ENCODE measurements at regions not wholly inside any gene's neighbourhood (a gene's known extent, or its start where the extent isn't known, plus 50 kb on each side); places are given as distances from the start of the nearest gene placed in this dataset.

- Histone ChIP-seq H3K4me1 (no peaks in the 10 kb centered on the region), H3K27ac (no peak overlapping the region), H3K36me3 (no peaks in the 10 kb centered on the region), H3K27me3 (no peaks in the 10 kb centered on the region), H3K4me3 (no peak overlapping the region), H3K9me3 (no peaks in the 10 kb centered on the region)
- TF ChIP-seq POLR2A (IDR thresholded peaks at IDR 0.05) (no peak), CTCF (IDR thresholded peaks at IDR 0.05) (no peak)
- intact Hi-C loops (cut with DNase I), result no loop called here
- no peak for DNase-seq
- 48% methylated on average over 1 of the region's 1 CpG for WGBS (ENCODE audit: insufficient coverage, low coverage, low lambda C conversion rate, missing lambda C conversion rate)
- ATAC-seq, result no peak
Observed at GRCh38 chr5:89546657-89547056, 663.7 kb upstream of the MEF2C start.

DNA sequence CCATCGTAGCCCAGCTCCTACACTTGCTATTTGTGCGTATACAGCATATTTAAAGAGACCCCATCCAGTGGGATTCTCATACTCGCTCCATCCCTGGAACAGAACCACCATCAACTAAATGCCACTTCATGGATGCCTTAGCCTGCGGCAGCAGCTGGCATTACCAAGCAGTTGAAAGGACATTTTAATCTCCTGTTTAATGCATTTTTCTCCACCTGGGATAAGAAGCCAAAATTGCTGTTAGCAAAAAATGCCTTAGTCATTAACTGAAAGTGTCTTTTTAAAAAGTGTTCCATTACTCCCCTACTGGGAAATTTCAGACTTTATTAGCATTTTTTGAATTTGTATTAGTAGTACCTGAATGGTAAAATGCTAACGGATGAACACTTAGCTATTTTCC lies 662.6 kb upstream of the MEF2C start:
- H3K4me1 ChIP-seq, result no peaks in the 10 kb centered on the region

GRCh38 chr5:89545076-89545475 lies 662.1 kb upstream of the MEF2C start:
- no peaks in the 10 kb centered on the region for H3K4me1 ChIP-seq
- no peak for DNase-seq
- H3K9me3 ChIP-seq, result no peaks in the 10 kb centered on the region
- no peaks in the 10 kb centered on the region for H3K36me3 ChIP-seq
- intact Hi-C loops (cut with DNase I), result no loop called here
- H3K27me3 ChIP-seq, result no peaks in the 10 kb centered on the region
- ATAC-seq, result no peak
- WGBS (ENCODE audit: insufficient coverage, low coverage, low lambda C conversion rate, missing lambda C conversion rate), result 62% methylated on average over 2 of the region's 2 CpGs
- no peak overlapping the region for H3K4me3 ChIP-seq
- no peak overlapping the region for H3K27ac ChIP-seq
- no peak for TF ChIP-seq POLR2A (IDR thresholded peaks at IDR 0.05)
- TF ChIP-seq CTCF (IDR thresholded peaks at IDR 0.05), result no peak

More for the DNA sequence above, 662.6 kb upstream of the MEF2C start:
- no peak for ATAC-seq
- no peaks in the 10 kb centered on the region for H3K9me3 ChIP-seq
- DNase-seq, result no peak
- 67% methylated on average over 5 of the region's 5 CpGs for WGBS (ENCODE audit: insufficient coverage, low coverage, low lambda C conversion rate, missing lambda C conversion rate)
- H3K27me3 ChIP-seq, result no peaks in the 10 kb centered on the region
- TF ChIP-seq POLR2A (IDR thresholded peaks at IDR 0.05), result no peak
- no peaks in the 10 kb centered on the region for H3K36me3 ChIP-seq
- H3K27ac ChIP-seq, result no peak overlapping the region
- H3K4me3 ChIP-seq, result no peak overlapping the region
- intact Hi-C loops (cut with DNase I), result no loop called here

GRCh38 chr5:89542736-89543135 lies 659.8 kb upstream of the MEF2C start:
- TF ChIP-seq CTCF (IDR thresholded peaks at IDR 0.05) (no peak), POLR2A (IDR thresholded peaks at IDR 0.05) (no peak)

GRCh38 chr5:89537800-89538199 lies 654.8 kb upstream of the MEF2C start:
- TF ChIP-seq CTCF (IDR thresholded peaks at IDR 0.05) (no peak), POLR2A (IDR thresholded peaks at IDR 0.05) (no peak)
- no peak for DNase-seq
- Histone ChIP-seq H3K4me1 (no peaks in the 10 kb centered on the region), H3K27me3 (no peaks in the 10 kb centered on the region), H3K36me3 (no peaks in the 10 kb centered on the region), H3K9me3 (no peaks in the 10 kb centered on the region), H3K27ac (no peak overlapping the region), H3K4me3 (no peak overlapping the region)
- no peak for ATAC-seq
- intact Hi-C loops (cut with DNase I), result no loop called here
- WGBS (ENCODE audit: insufficient coverage, low coverage, low lambda C conversion rate, missing lambda C conversion rate), result 76% methylated on average over 2 of the region's 2 CpGs

More at GRCh38 chr5:89542736-89543135, 659.8 kb upstream of the MEF2C start:
- Histone ChIP-seq H3K27ac (no peak overlapping the region), H3K9me3 (no peaks in the 10 kb centered on the region), H3K27me3 (no peaks in the 10 kb centered on the region), H3K4me3 (no peak overlapping the region), H3K4me1 (no peaks in the 10 kb centered on the region), H3K36me3 (no peaks in the 10 kb centered on the region)
- ATAC-seq (no peak), DNase-seq (no peak)
- 62% methylated on average over 3 of the region's 3 CpGs for WGBS (ENCODE audit: insufficient coverage, low coverage, low lambda C conversion rate, missing lambda C conversion rate)
- intact Hi-C loops (cut with DNase I), result no loop called here
